HEK293 (cell line): ENCODE measurements at regions not wholly inside any gene's neighbourhood (a gene's known extent, or its start where the extent isn't known, plus 50 kb on each side); places are given as distances from the start of the nearest gene placed in this dataset.

ENCODE experiments used
- CTCF ChIP-seq: fragments of 450-650 bp; formaldehyde crosslinking; IDR thresholded peaks from 2 replicates; pipeline ENCODE4 v1.5.1; 2016; ENCODE audit warnings: missing biosample characterization, missing genetic modification characterization
- KLF16 ChIP-seq: fragments of 450-650 bp; formaldehyde crosslinking; IDR thresholded peaks from 2 replicates; pipeline ENCODE4 v1.5.1; 2017; ENCODE audit warnings: missing biosample characterization, missing genetic modification characterization
- PRDM4 ChIP-seq: fragments of 450-650 bp; formaldehyde crosslinking; IDR thresholded peaks from 2 replicates; pipeline ENCODE4 v1.5.1; 2017; ENCODE audit warnings: missing biosample characterization, missing genetic modification characterization
- YY1 ChIP-seq: fragments of 450-650 bp; formaldehyde crosslinking; IDR thresholded peaks from 2 replicates; pipeline ENCODE4 v1.5.1; 2018; ENCODE audit warnings: missing biosample characterization, missing genetic modification characterization

DNA sequence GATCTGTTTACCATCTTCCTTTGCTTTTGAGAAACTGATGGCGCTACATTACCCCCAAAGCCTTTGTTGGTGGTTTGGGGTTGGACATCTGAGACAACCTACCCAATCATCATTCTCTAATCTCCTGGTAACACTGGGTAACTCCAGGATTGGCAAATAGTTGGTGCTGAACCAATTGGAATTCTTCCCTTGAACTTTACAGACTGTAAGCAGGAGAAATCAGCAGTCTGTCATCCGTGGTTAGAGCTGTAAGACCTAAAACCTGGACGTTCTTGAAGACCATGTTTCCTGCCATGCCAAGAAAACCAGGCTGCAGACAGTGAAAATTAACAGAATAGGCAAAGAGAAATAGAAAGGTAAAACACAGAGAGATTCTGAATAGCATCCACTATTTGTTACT is 398.8 kb upstream of the SALL1 start:
- no peak for TF ChIP-seq PRDM4 (tag by site-specific recombination)
- TF ChIP-seq YY1 (tag by site-specific recombination) = no peak
- no peak for TF ChIP-seq CTCF
- TF ChIP-seq KLF16 (tag by site-specific recombination) = no peak
